B cell (primary cell): ENCODE measurements at regions not wholly inside any gene's neighbourhood (a gene's known extent, or its start where the extent isn't known, plus 50 kb on each side); places are given as distances from the start of the nearest gene placed in this dataset.
A peak's percentile ranks its signal among the peaks of the same experiment; 100 is the strongest.
"Not testable (repeated sequence)": the region's sequence is repeated elsewhere in the genome, so short reads cannot be mapped to it uniquely, and the experiment has no call there.

Source experiments
- ATAC-seq: fragments of 200-7000 bp; cut with Tn5 transposase; one replicate; pipeline ENCODE4 v1.10.0; 2021; ENCODE audit warnings: low read depth, mild to moderate bottlenecking, moderate number of reproducible peaks, moderate library complexity
- CTCF ChIA-PET: fragments of 350-600 bp; sonication (Branson Sonifier 250); formaldehyde crosslinking; loops from one replicate; lab custom pipeline; 2021; ENCODE audit warnings: antibody characterized with exemption, inconsistent platforms; lab: Charles Lee
- POLR2A ChIA-PET: fragments of 350-600 bp; sonication (Branson Sonifier 250); formaldehyde crosslinking; loops from one replicate; lab custom pipeline; 2021; ENCODE audit warnings: antibody characterized with exemption; lab: Charles Lee
- DNase-seq: peaks from one replicate; pipeline ENCODE4 v3.0.0; 2013
- H2AFZ ChIP-seq: 2 replicates; pipeline ENCODE4 v1.6.1; 2012; ENCODE audit warnings: mild to moderate bottlenecking, low read depth, low read length; ENCODE audit not compliant: insufficient read depth, poor library complexity, severe bottlenecking
- H3K27ac ChIP-seq, 2 donors: 1 replicate in 1 of 2; 2 replicates in 1 of 2; pipeline ENCODE4 v1.5.1; 2012 to 2013; ENCODE audit warnings: low read length in 2 of 2, mild to moderate bottlenecking in 2 of 2, moderate library complexity in 1 of 2
- H3K27me3 ChIP-seq, 4 experiments: fragments of 200-600 bp in 1 of 4; sonication (generic) in 1 of 4; replicated peaks in 1 of 4; 1 replicate in 2 of 4; 2 replicates in 2 of 4; pipeline versions ENCODE4 v1.6.1 to v1.7.0; 2013 to 2016; ENCODE audit warnings: low read length in 3 of 4, mild to moderate bottlenecking in 2 of 4, mixed read lengths in 1 of 4, moderate library complexity in 1 of 4; ENCODE audit not compliant: insufficient read depth in 4 of 4, control insufficient read depth in 3 of 4; ENCODE audit errors: control extremely low read depth in 1 of 4
- H3K36me3 ChIP-seq, 2 experiments: replicated peaks in 1 of 2; 1 replicate in 1 of 2; 2 replicates in 1 of 2; pipeline versions ENCODE4 v1.6.1 to v1.7.1; 2013; ENCODE audit warnings: low read length in 1 of 2; ENCODE audit not compliant: insufficient read depth in 2 of 2, control insufficient read depth in 1 of 2; ENCODE audit errors: control extremely low read depth in 1 of 2, extremely low read depth in 1 of 2
- H3K4me1 ChIP-seq, 2 donors: fragments of 200-600 bp in 1 of 2; sonication (generic) in 1 of 2; 1 replicate in 1 of 2; 2 replicates in 1 of 2; pipeline versions ENCODE4 v1.5.1 to v1.6.1; 2013 to 2017; ENCODE audit warnings: low read length in 2 of 2; ENCODE audit not compliant: control insufficient read depth in 2 of 2, insufficient read depth in 2 of 2
- H3K4me2 ChIP-seq: replicated peaks from 2 replicates; pipeline ENCODE3; 2012; ENCODE audit warnings: mild to moderate bottlenecking, low read depth, low read length; ENCODE audit not compliant: poor library complexity, severe bottlenecking
- H3K4me3 ChIP-seq, 5 experiments: fragments of 200-600 bp in 1 of 5; sonication (generic) in 1 of 5; 1 replicate in 3 of 5; 2 replicates in 2 of 5; pipeline versions ENCODE4 v1.5.1 to v1.7.0; 2011 to 2016; ENCODE audit warnings: low read length in 4 of 5, mild to moderate bottlenecking in 4 of 5, low read depth in 2 of 5, control low read depth in 1 of 5, moderate library complexity in 1 of 5; ENCODE audit not compliant: insufficient read depth in 1 of 5; ENCODE audit errors: control extremely low read depth in 1 of 5, extremely low read depth in 1 of 5
- H3K79me2 ChIP-seq: fragments of 200-600 bp; sonication (generic); one replicate; pipeline ENCODE4 v1.6.0; 2016; ENCODE audit warnings: low read length; ENCODE audit not compliant: control insufficient read depth, insufficient read depth
- H3K9ac ChIP-seq: fragments of 200-600 bp; sonication (generic); 2 replicates; pipeline ENCODE4 v1.6.1; 2017; ENCODE audit warnings: mild to moderate bottlenecking, low read length, moderate library complexity
- H3K9me3 ChIP-seq, 3 donors: one replicate each; pipeline versions ENCODE4 v1.6.1 to v1.7.1; 2013; ENCODE audit warnings: low read length in 2 of 3; ENCODE audit not compliant: control insufficient read depth in 2 of 3, insufficient read depth in 1 of 3; ENCODE audit errors: control extremely low read depth in 1 of 3
- H4K20me1 ChIP-seq: 2 replicates; pipeline ENCODE4 v1.6.0; 2012; ENCODE audit warnings: mild to moderate bottlenecking, low read length; ENCODE audit not compliant: insufficient read depth, control insufficient read depth, poor library complexity, severe bottlenecking
- H3K27ac Mint-ChIP-seq: one replicate; pipeline ENCODE4 v1.8.0; 2021; ENCODE audit warnings: mixed read lengths
- H3K27me3 Mint-ChIP-seq: one replicate; pipeline ENCODE4 v1.8.0; 2021; ENCODE audit warnings: mixed read lengths
- H3K4me1 Mint-ChIP-seq: one replicate; pipeline ENCODE4 v1.8.0; 2021; ENCODE audit warnings: mixed read lengths
- H3K4me3 Mint-ChIP-seq: one replicate; pipeline ENCODE4 v1.8.0; 2021; ENCODE audit warnings: mixed read lengths
- H3K9me3 Mint-ChIP-seq: one replicate; pipeline ENCODE4 v1.8.0; 2022; ENCODE audit warnings: mixed read lengths; ENCODE audit not compliant: insufficient read depth
- WGBS: methylation state at CpG from one replicate; pipeline ENCODE4 v1.1.5; 2013; ENCODE audit warnings: missing lambda C conversion rate; ENCODE audit not compliant: insufficient coverage; 5-methylcytosine and 5-hydroxymethylcytosine counted together
- intact Hi-C: fragments of 100-400 bp; cut with micrococcal nuclease; formaldehyde crosslinking; loops from one replicate; pipeline ENCODE4 v1.10.0; 2022

GRCh38 chr13:24591697-24592096, 79.1 kb upstream of the PARP4 start:
- not testable (repeated sequence) for H3K4me1 Mint-ChIP-seq, H3K27ac ChIP-seq, H3K36me3 ChIP-seq

GRCh38 chr13:24597906-24598670, 82.1 kb upstream of the ATP12A start:
- H3K27ac Mint-ChIP-seq, ATAC-seq, H3K9me3 ChIP-seq, intact Hi-C loops, H3K4me2 ChIP-seq, H3K4me3 Mint-ChIP-seq, H3K79me2 ChIP-seq, H3K27ac ChIP-seq, H3K27me3 ChIP-seq, H2AFZ ChIP-seq, H3K4me3 ChIP-seq, H3K9me3 Mint-ChIP-seq, POLR2A ChIA-PET, H3K9ac ChIP-seq, H4K20me1 ChIP-seq, H3K36me3 ChIP-seq, H3K27me3 Mint-ChIP-seq: not testable (repeated sequence)
- 54% methylated on average over 3 of the region's 3 CpGs for WGBS
- DNase-seq, result peak; percentile 9
- H3K4me1 ChIP-seq, result peaks cover 9 to 12% of the 10 kb centered on the region in 2 donors
- CTCF ChIA-PET, result interaction anchor here (1.2 kb wide), 1 partner anchor 14 kb away, joined by 5 read pairs; no protein-coding TSS in a partner anchor
- H3K4me1 Mint-ChIP-seq, result peaks cover 30% of the 10 kb centered on the region

More at GRCh38 chr13:24591697-24592096, 79.1 kb upstream of the PARP4 start:
- H2AFZ ChIP-seq, H3K9me3 ChIP-seq, H3K4me1 ChIP-seq, H3K4me3 Mint-ChIP-seq, intact Hi-C loops, H4K20me1 ChIP-seq, H3K27ac Mint-ChIP-seq, DNase-seq, H3K4me3 ChIP-seq, CTCF ChIA-PET, POLR2A ChIA-PET, H3K9ac ChIP-seq, H3K4me2 ChIP-seq, H3K27me3 ChIP-seq, H3K79me2 ChIP-seq, H3K9me3 Mint-ChIP-seq, ATAC-seq: not testable (repeated sequence)
- peaks cover 14% of the 10 kb centered on the region for H3K27me3 Mint-ChIP-seq
- 67% methylated on average over 3 of the region's 6 CpGs for WGBS

GRCh38 chr13:24599019-24599791, 81.0 kb upstream of the ATP12A start:
- H4K20me1 ChIP-seq, intact Hi-C loops, H3K9me3 ChIP-seq, DNase-seq, H2AFZ ChIP-seq, H3K9me3 Mint-ChIP-seq, H3K27me3 Mint-ChIP-seq, POLR2A ChIA-PET, H3K27ac Mint-ChIP-seq, H3K27ac ChIP-seq, H3K79me2 ChIP-seq, ATAC-seq, H3K4me3 ChIP-seq, H3K27me3 ChIP-seq, H3K36me3 ChIP-seq, H3K9ac ChIP-seq: not testable (repeated sequence)
- H3K4me2 ChIP-seq, result peak overlapping the region; percentile 15
- peak overlapping the region; percentile 42 for H3K4me3 Mint-ChIP-seq
- H3K4me1 ChIP-seq, result peaks cover 9 to 12% of the 10 kb centered on the region in 2 donors
- CTCF ChIA-PET, result interaction anchor here (1.2 kb wide), 1 partner anchor 13 kb away, joined by 5 read pairs; no protein-coding TSS in a partner anchor
- peaks cover 30% of the 10 kb centered on the region for H3K4me1 Mint-ChIP-seq
- WGBS, result 57% methylated on average over 3 of the region's 10 CpGs
